Breast epithelium (tissue), 4 donors: ENCODE measurements at regions not wholly inside any gene's neighbourhood (a gene's known extent, or its start where the extent isn't known, plus 50 kb on each side); places are given as distances from the start of the nearest gene placed in this dataset.

ENCODE experiments used
- DNase-seq, 2 donors: peaks; one replicate each; pipeline ENCODE4 v3.0.0-alpha.2; 2019; ENCODE audit warnings: low spot score in 2 of 2
- H3K27ac ChIP-seq, 2 donors: fragments of 200-600 bp; sonication (generic) in 1 of 2; one replicate each; pipeline ENCODE4 v1.5.1; 2016 to 2019; ENCODE audit warnings: mild to moderate bottlenecking in 1 of 2
- H3K27me3 ChIP-seq, 2 donors: fragments of 200-600 bp; sonication (generic) in 1 of 2; one replicate each; pipeline versions ENCODE4 v1.5.1 to v1.6.0; 2017 to 2019; ENCODE audit warnings: control low read depth in 1 of 2, mild to moderate bottlenecking in 1 of 2
- H3K36me3 ChIP-seq: fragments of 200-600 bp; one replicate; pipeline ENCODE4 v1.5.1; 2019
- H3K4me1 ChIP-seq, 2 donors: fragments of 200-600 bp; sonication (generic); one replicate each; pipeline ENCODE4 v1.5.1; 2016 to 2019; ENCODE audit warnings: control low read depth in 1 of 2
- H3K4me3 ChIP-seq, 3 donors: fragments of 200-600 bp; sonication (generic); 1 replicate in 2 of 3; 2 replicates in 1 of 3; pipeline ENCODE4 v1.5.1; 2016 to 2019; ENCODE audit warnings: mild to moderate bottlenecking in 3 of 3, moderate library complexity in 2 of 3
- H3K9me3 ChIP-seq, 2 donors: fragments of 200-600 bp; sonication (generic) in 1 of 2; one replicate each; pipeline ENCODE4 v1.5.1; 2016 to 2019; ENCODE audit warnings: control low read depth in 1 of 2
- CTCF ChIP-seq, 3 donors: fragments of 450-650 bp; IDR thresholded peaks; one replicate each; pipeline ENCODE4 v1.5.1; 2016 to 2017; ENCODE audit warnings: antibody characterized with exemption in 3 of 3, mild to moderate bottlenecking in 3 of 3, moderate library complexity in 3 of 3
- POLR2A ChIP-seq: fragments of 450-650 bp; IDR thresholded peaks from one replicate; pipeline ENCODE4 v1.6.1; 2016; ENCODE audit warnings: antibody characterized with exemption, mild to moderate bottlenecking, moderate library complexity
- POLR2AphosphoS5 ChIP-seq, 3 donors: sonication (generic); formaldehyde crosslinking; IDR thresholded peaks; one replicate each; pipeline ENCODE4 v1.6.1; 2017; ENCODE audit warnings: antibody characterized with exemption in 3 of 3
- intact Hi-C: fragments of 100-400 bp; cut with DNase I; formaldehyde crosslinking; loops from one replicate; pipeline ENCODE4 v1.15.1; 2023; ENCODE audit warnings: low total_unique reads

- Histone ChIP-seq H3K9me3 (peaks cover 0 to 14% of the 10 kb centered on the region in 2 donors), H3K36me3 (no peaks in the 10 kb centered on the region), H3K27ac (no peak overlapping the region), H3K27me3 (no peaks in the 10 kb centered on the region), H3K4me1 (no peaks in the 10 kb centered on the region), H3K4me3 (no peak overlapping the region)
- DNase-seq: no peak
- TF ChIP-seq POLR2A (no peak), POLR2AphosphoS5 (IDR thresholded peaks at IDR 0.05) (no peak), CTCF (IDR thresholded peaks at IDR 0.05) (no peak)
- intact Hi-C loops: no loop called here
These were observed 270.0 kb upstream of the PABPC4L start for GRCh38 chr4:134471569-134471968.

DNA sequence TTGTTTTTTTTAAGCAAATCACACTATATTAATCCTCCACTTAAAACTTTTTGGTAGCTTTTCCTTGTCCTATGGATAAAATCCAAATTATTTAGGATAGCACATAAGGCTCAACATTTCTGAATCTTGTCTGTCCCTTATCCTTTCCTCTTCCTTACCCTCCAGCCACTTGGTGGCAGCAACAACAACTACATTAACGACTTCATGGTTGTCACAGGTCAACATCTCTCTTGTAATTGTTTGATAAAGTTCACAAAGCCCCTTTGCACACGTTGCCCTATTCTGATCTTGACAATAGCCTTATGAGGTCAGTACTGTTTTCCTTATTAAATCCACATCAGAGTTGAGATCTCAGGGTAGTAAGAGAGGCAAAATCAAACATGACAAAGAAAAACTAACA, 269.0 kb upstream of the PABPC4L start:
- DNase-seq: no peak
- Histone ChIP-seq H3K27ac (no peak overlapping the region), H3K4me1 (no peaks in the 10 kb centered on the region), H3K36me3 (no peaks in the 10 kb centered on the region), H3K4me3 (no peak overlapping the region), H3K9me3 (peaks cover 0 to 14% of the 10 kb centered on the region in 2 donors), H3K27me3 (no peaks in the 10 kb centered on the region)
- intact Hi-C loops: no loop called here
- TF ChIP-seq CTCF (IDR thresholded peaks at IDR 0.05): no peak
- TF ChIP-seq POLR2A: no peak
- TF ChIP-seq POLR2AphosphoS5 (IDR thresholded peaks at IDR 0.05): no peak

DNA sequence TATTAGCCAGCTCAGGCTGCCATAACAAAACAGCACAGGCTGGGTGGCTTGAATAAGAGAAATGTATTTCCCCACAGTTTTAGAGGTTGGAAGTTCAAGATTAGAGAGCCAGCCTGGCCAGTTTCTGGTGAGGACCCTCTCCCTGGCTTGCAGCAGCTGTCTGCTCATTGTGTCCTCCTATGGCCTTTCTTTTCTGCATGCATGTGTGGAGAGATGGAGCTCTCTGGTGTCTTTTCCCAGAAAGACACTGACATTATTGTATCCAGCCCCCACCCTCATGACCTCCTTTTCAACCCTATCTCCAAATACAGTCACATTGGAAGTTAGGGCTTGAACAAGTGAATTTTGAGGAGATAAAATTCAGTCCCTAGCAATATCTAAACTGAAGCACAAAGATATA, 263.8 kb upstream of the PABPC4L start:
- TF ChIP-seq CTCF (IDR thresholded peaks at IDR 0.05) (no peak), POLR2AphosphoS5 (IDR thresholded peaks at IDR 0.05) (no peak), POLR2A (no peak)
- Histone ChIP-seq H3K36me3 (peaks cover 5% of the 10 kb centered on the region), H3K4me1 (no peaks in the 10 kb centered on the region), H3K9me3 (no peaks in the 10 kb centered on the region), H3K27ac (no peak overlapping the region), H3K27me3 (no peaks in the 10 kb centered on the region), H3K4me3 (no peak overlapping the region)
- DNase-seq: no peak
- intact Hi-C loops: no loop called here

DNA sequence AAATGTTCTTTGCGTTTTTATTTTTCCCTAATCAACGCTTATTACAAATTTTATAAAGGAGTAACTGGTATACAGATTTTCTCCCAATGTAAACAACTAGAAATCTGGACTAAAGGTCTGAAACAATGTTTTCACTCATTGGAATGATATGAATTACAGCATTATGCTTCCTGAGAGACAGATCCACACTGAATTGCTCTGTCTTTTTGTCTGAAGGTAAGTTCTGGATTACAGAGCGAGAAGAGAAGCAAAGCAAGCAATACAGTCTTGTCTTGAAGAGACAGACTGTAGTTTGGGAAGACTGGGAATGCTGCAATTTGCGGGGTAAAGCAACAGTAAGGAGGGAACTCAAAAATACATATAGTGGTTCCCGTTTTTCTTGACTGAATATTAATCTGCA, 262.2 kb upstream of the PABPC4L start:
- no peaks in the 10 kb centered on the region for H3K27me3 ChIP-seq
- peaks cover 5% of the 10 kb centered on the region for H3K36me3 ChIP-seq
- no peak overlapping the region for H3K27ac ChIP-seq
- H3K4me1 ChIP-seq: no peaks in the 10 kb centered on the region
- no peaks in the 10 kb centered on the region for H3K9me3 ChIP-seq
- no peak overlapping the region for H3K4me3 ChIP-seq
- no peak for DNase-seq
- TF ChIP-seq POLR2AphosphoS5 (IDR thresholded peaks at IDR 0.05) (no peak), CTCF (IDR thresholded peaks at IDR 0.05) (no peak), POLR2A (no peak)
- intact Hi-C loops: no loop called here

GRCh38 chr4:134426821-134427220, 225.2 kb upstream of the PABPC4L start:
- no peaks in the 10 kb centered on the region for H3K27me3 ChIP-seq
- no peak for TF ChIP-seq POLR2AphosphoS5 (IDR thresholded peaks at IDR 0.05)
- no peak overlapping the region for H3K27ac ChIP-seq
- intact Hi-C loops: no loop called here
- H3K4me3 ChIP-seq: no peak overlapping the region
- H3K4me1 ChIP-seq: no peaks in the 10 kb centered on the region
- no peak for DNase-seq
- H3K9me3 ChIP-seq: no peaks in the 10 kb centered on the region
- H3K36me3 ChIP-seq: no peaks in the 10 kb centered on the region

GRCh38 chr4:134425756-134426155, 224.2 kb upstream of the PABPC4L start:
- TF ChIP-seq POLR2AphosphoS5 (IDR thresholded peaks at IDR 0.05): no peak
- TF ChIP-seq CTCF (IDR thresholded peaks at IDR 0.05): no peak
- no peak for TF ChIP-seq POLR2A
- intact Hi-C loops: no loop called here
- no peak overlapping the region for H3K4me3 ChIP-seq
- DNase-seq: no peak
- no peaks in the 10 kb centered on the region for H3K4me1 ChIP-seq
- no peaks in the 10 kb centered on the region for H3K36me3 ChIP-seq
- H3K9me3 ChIP-seq: no peaks in the 10 kb centered on the region
- H3K27ac ChIP-seq: no peak overlapping the region
- no peaks in the 10 kb centered on the region for H3K27me3 ChIP-seq
